WI38 (cell line): ENCODE measurements at regions not wholly inside any gene's neighbourhood (a gene's known extent, or its start where the extent isn't known, plus 50 kb on each side); places are given as distances from the start of the nearest gene placed in this dataset.
"Not testable (repeated sequence)": the region's sequence is repeated elsewhere in the genome, so short reads cannot be mapped to it uniquely, and the experiment has no call there.

ENCODE experiments used
- H3K4me3 ChIP-seq: 2 replicates; pipeline ENCODE4 v1.5.1; 2011; ENCODE audit warnings: low read depth, mild to moderate bottlenecking, control low read depth, low read length

GRCh38 chr1:144040293-144040692 is 68.5 kb upstream of the FAM72C start:
- H3K4me3 ChIP-seq = not testable (repeated sequence)

GRCh38 chr1:144034045-144034444 is 62.3 kb upstream of the FAM72C start:
- not testable (repeated sequence) for H3K4me3 ChIP-seq

- not testable (repeated sequence) for H3K4me3 ChIP-seq
These were observed 59.8 kb upstream of the FAM72C start for GRCh38 chr1:144031550-144031949.

GRCh38 chr1:144026022-144026421 is 54.2 kb upstream of the FAM72C start:
- not testable (repeated sequence) for H3K4me3 ChIP-seq

- H3K4me3 ChIP-seq = not testable (repeated sequence)
These were observed 50.1 kb upstream of the FAM72C start for GRCh38 chr1:144021690-144022384.
